HG02981 (cell line): ENCODE measurements at regions not wholly inside any gene's neighbourhood (a gene's known extent, or its start where the extent isn't known, plus 50 kb on each side); places are given as distances from the start of the nearest gene placed in this dataset.
A peak's percentile ranks its signal among the peaks of the same experiment; 100 is the strongest.

Source experiments
- ATAC-seq: cut with Tn5 transposase; IDR thresholded peaks from one replicate; pipeline ENCODE4 v1.9.1; 2021; ENCODE audit warnings: mild to moderate bottlenecking, moderate library complexity; ENCODE audit not compliant: unreplicated experiment

GRCh38 chr11:32262367-32262766 is 171.5 kb downstream of the RCN1 start:
- ATAC-seq, result no peak

- ATAC-seq, result no peak
Observed at GRCh38 chr11:32265911-32266310, 169.4 kb downstream of the WT1 start.

GRCh38 chr11:32266601-32267000 is 168.7 kb downstream of the WT1 start:
- ATAC-seq, result no peak

- ATAC-seq, result no peak
Observed at GRCh38 chr11:32267679-32268187, 167.6 kb downstream of the WT1 start.

GRCh38 chr11:32273931-32274330 is 161.4 kb downstream of the WT1 start:
- no peak for ATAC-seq

GRCh38 chr11:32279672-32280071 is 155.7 kb downstream of the WT1 start:
- ATAC-seq, result no peak

GRCh38 chr11:32280339-32280738 is 155.0 kb downstream of the WT1 start:
- no peak for ATAC-seq

GRCh38 chr11:32288276-32288675 is 147.1 kb downstream of the WT1 start:
- ATAC-seq, result no peak

- ATAC-seq, result no peak
Observed at GRCh38 chr11:32289701-32290100, 145.6 kb downstream of the WT1 start.

GRCh38 chr11:32290783-32291182 is 144.6 kb downstream of the WT1 start:
- no peak for ATAC-seq

- ATAC-seq, result no peak
Observed at GRCh38 chr11:32297611-32298011, 137.7 kb downstream of the WT1 start.

GRCh38 chr11:32302826-32303225 is 132.5 kb downstream of the WT1 start:
- ATAC-seq, result no peak

- no peak for ATAC-seq
Observed at GRCh38 chr11:32304521-32304920, 130.8 kb downstream of the WT1 start.

- no peak for ATAC-seq
Observed at GRCh38 chr11:32305460-32305859, 129.9 kb downstream of the WT1 start.

GRCh38 chr11:32307471-32307870 is 127.9 kb downstream of the WT1 start:
- no peak for ATAC-seq

GRCh38 chr11:32307913-32308312 is 127.4 kb downstream of the WT1 start:
- ATAC-seq, result no peak

- ATAC-seq, result no peak
Observed at GRCh38 chr11:32309530-32310213, 125.7 kb downstream of the WT1 start.

GRCh38 chr11:32310214-32310601 is 125.1 kb downstream of the WT1 start:
- ATAC-seq, result no peak

GRCh38 chr11:32311346-32312065 is 123.8 kb downstream of the WT1 start:
- no peak for ATAC-seq

- ATAC-seq, result no peak
Observed at GRCh38 chr11:32312206-32312817, 123.0 kb downstream of the WT1 start.

GRCh38 chr11:32312865-32313403 is 122.4 kb downstream of the WT1 start:
- peak; percentile 64 for ATAC-seq

- no peak for ATAC-seq
Observed at GRCh38 chr11:32313477-32313876, 121.9 kb downstream of the WT1 start.
